Suprapubic skin (tissue), 4 donors: ENCODE measurements at regions not wholly inside any gene's neighbourhood (a gene's known extent, or its start where the extent isn't known, plus 50 kb on each side); places are given as distances from the start of the nearest gene placed in this dataset.

Experiments used
- DNase-seq, 2 donors: peaks; one replicate each; pipeline ENCODE4 v3.0.0-alpha.2; 2019; ENCODE audit warnings: low spot score in 2 of 2
- H3K27ac ChIP-seq: fragments of 200-600 bp; sonication (generic); one replicate; pipeline ENCODE4 v1.5.1; 2019
- H3K27me3 ChIP-seq: fragments of 200-600 bp; sonication (generic); one replicate; pipeline ENCODE4 v1.5.1; 2019
- H3K36me3 ChIP-seq: fragments of 200-600 bp; sonication (generic); one replicate; pipeline ENCODE4 v1.5.1; 2019
- H3K4me1 ChIP-seq: fragments of 200-600 bp; sonication (generic); one replicate; pipeline ENCODE4 v1.5.1; 2019
- H3K4me3 ChIP-seq: fragments of 200-600 bp; sonication (generic); one replicate; pipeline ENCODE4 v1.5.1; 2019; ENCODE audit warnings: mild to moderate bottlenecking
- H3K9me3 ChIP-seq: fragments of 200-600 bp; sonication (generic); one replicate; pipeline ENCODE4 v1.5.1; 2019
- CTCF ChIP-seq, 2 donors: fragments of 200-600 bp in 1 of 2; fragments of 450-650 bp in 1 of 2; sonication (generic) in 1 of 2; IDR thresholded peaks; one replicate each; pipeline ENCODE4 v1.5.1; 2016 to 2019; ENCODE audit warnings: antibody characterized with exemption in 2 of 2, mild to moderate bottlenecking in 1 of 2, moderate library complexity in 1 of 2
- EP300 ChIP-seq: sonication (generic); formaldehyde crosslinking; IDR thresholded peaks from one replicate; pipeline ENCODE4 v1.6.1; 2017; ENCODE audit warnings: antibody characterized with exemption
- POLR2A ChIP-seq, 2 donors: fragments of 450-650 bp; IDR thresholded peaks; one replicate each; pipeline ENCODE4 v1.6.1; 2017; ENCODE audit warnings: antibody characterized with exemption in 2 of 2, mild to moderate bottlenecking in 2 of 2, moderate library complexity in 2 of 2
- POLR2AphosphoS5 ChIP-seq, 3 donors: sonication (generic); formaldehyde crosslinking; IDR thresholded peaks; one replicate each; pipeline ENCODE4 v1.6.1; 2017; ENCODE audit warnings: antibody characterized with exemption in 3 of 3
- WGBS: methylation state at CpG from one replicate; pipeline ENCODE4 v1.1.5; 2018; 5-methylcytosine and 5-hydroxymethylcytosine counted together

DNA sequence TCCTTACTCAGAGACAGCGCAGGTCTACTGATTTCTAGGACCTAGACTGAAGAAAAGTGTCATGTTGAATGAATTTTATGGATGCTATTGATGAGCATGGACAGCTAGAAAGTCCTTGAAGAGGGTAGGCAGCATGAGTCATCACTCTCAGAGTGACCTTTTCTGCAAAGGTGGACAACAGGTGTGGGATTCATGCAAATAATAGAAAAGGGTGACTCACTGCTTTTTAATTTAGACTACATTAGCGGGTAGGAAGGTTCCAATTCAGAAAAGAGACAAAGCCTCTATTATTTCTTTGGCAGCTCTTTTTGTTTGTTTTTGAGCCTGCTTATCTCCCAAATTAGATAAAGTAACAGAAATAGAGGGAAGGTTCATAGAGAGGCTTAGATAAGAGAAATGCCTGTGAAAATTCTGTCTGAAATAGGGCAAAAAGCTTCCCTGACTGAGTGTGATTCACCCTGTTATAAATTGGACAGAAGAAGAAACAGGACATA is 191.4 kb downstream of the TENT5A start:
- 87% methylated on average over 2 of the region's 2 CpGs for WGBS
- H3K9me3 ChIP-seq: no peaks in the 10 kb centered on the region
- no peak for DNase-seq
- no peak overlapping the region for H3K4me3 ChIP-seq
- no peaks in the 10 kb centered on the region for H3K27me3 ChIP-seq
- no peaks in the 10 kb centered on the region for H3K36me3 ChIP-seq
- H3K4me1 ChIP-seq: no peaks in the 10 kb centered on the region
- TF ChIP-seq CTCF (IDR thresholded peaks at IDR 0.05) (no peak), EP300 (no peak), POLR2A (IDR thresholded peaks at IDR 0.05) (no peak), POLR2AphosphoS5 (IDR thresholded peaks at IDR 0.05) (no peak)
- no peak overlapping the region for H3K27ac ChIP-seq

GRCh38 chr6:81557811-81558210 is 194.7 kb downstream of the TENT5A start:
- Histone ChIP-seq H3K27me3 (no peaks in the 10 kb centered on the region), H3K9me3 (no peaks in the 10 kb centered on the region), H3K27ac (no peak overlapping the region), H3K36me3 (no peaks in the 10 kb centered on the region), H3K4me1 (no peaks in the 10 kb centered on the region), H3K4me3 (no peak overlapping the region)
- no peak for DNase-seq
- no peak for TF ChIP-seq EP300
- no peak for TF ChIP-seq CTCF (IDR thresholded peaks at IDR 0.05)
- TF ChIP-seq POLR2A (IDR thresholded peaks at IDR 0.05): no peak
- no peak for TF ChIP-seq POLR2AphosphoS5 (IDR thresholded peaks at IDR 0.05)
- 79% methylated on average over 1 of the region's 1 CpG for WGBS

DNA sequence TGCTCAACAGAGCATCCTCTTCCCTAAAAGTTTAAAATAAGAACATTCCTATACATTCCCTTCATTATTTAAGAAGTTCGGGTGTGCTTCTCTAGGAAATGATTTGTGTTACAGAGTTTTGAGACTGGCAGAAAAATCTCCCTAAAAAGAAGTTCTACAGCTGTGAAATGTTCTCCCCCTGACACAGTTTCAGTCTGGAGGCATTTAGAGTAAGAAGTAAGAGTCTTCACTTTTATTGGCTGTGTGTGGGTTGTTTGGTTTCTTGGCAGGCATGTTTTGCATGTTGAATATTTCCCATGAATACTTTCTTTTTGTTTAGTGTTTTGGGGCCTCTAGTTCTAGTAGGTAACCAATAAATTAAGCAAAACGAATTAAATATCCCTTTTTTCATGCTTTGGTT is 195.9 kb downstream of the TENT5A start:
- Histone ChIP-seq H3K4me1 (no peaks in the 10 kb centered on the region), H3K4me3 (no peak overlapping the region), H3K9me3 (no peaks in the 10 kb centered on the region), H3K27me3 (no peaks in the 10 kb centered on the region), H3K36me3 (no peaks in the 10 kb centered on the region), H3K27ac (no peak overlapping the region)
- no peak for TF ChIP-seq POLR2A (IDR thresholded peaks at IDR 0.05)
- no peak for TF ChIP-seq POLR2AphosphoS5 (IDR thresholded peaks at IDR 0.05)
- no peak for TF ChIP-seq CTCF (IDR thresholded peaks at IDR 0.05)
- no peak for TF ChIP-seq EP300
- DNase-seq: no peak
- 43% methylated on average over 2 of the region's 2 CpGs for whole genome bisulfite sequencing

- Histone ChIP-seq H3K4me1 (no peaks in the 10 kb centered on the region), H3K27me3 (no peaks in the 10 kb centered on the region), H3K27ac (no peak overlapping the region), H3K9me3 (no peaks in the 10 kb centered on the region), H3K4me3 (no peak overlapping the region), H3K36me3 (no peaks in the 10 kb centered on the region)
- TF ChIP-seq POLR2A (IDR thresholded peaks at IDR 0.05) (no peak), POLR2AphosphoS5 (IDR thresholded peaks at IDR 0.05) (no peak), CTCF (IDR thresholded peaks at IDR 0.05) (no peak)
- DNase-seq: no peak
- 62% methylated on average over 2 of the region's 2 CpGs for WGBS
Measured at GRCh38 chr6:81553216-81553615, 199.3 kb downstream of the TENT5A start.

- WGBS: 75% methylated on average over 3 of the region's 3 CpGs
- no peak for DNase-seq
- no peaks in the 10 kb centered on the region for H3K4me1 ChIP-seq
- no peaks in the 10 kb centered on the region for H3K36me3 ChIP-seq
- no peaks in the 10 kb centered on the region for H3K9me3 ChIP-seq
- no peaks in the 10 kb centered on the region for H3K27me3 ChIP-seq
- no peak overlapping the region for H3K27ac ChIP-seq
- no peak for TF ChIP-seq EP300
- no peak for TF ChIP-seq POLR2A (IDR thresholded peaks at IDR 0.05)
- TF ChIP-seq CTCF (IDR thresholded peaks at IDR 0.05): no peak
- no peak for TF ChIP-seq POLR2AphosphoS5 (IDR thresholded peaks at IDR 0.05)
- no peak overlapping the region for H3K4me3 ChIP-seq
Measured at GRCh38 chr6:81552644-81553043, 199.8 kb downstream of the TENT5A start.
